C1 segment of cervical spinal cord (tissue), 14 donors: ENCODE measurements at regions not wholly inside any gene's neighbourhood (a gene's known extent, or its start where the extent isn't known, plus 50 kb on each side); places are given as distances from the start of the nearest gene placed in this dataset.
"Not testable (repeated sequence)": the region's sequence is repeated elsewhere in the genome, so short reads cannot be mapped to it uniquely, and the experiment has no call there.

ENCODE experiments used
- DNase-seq, 14 donors: peaks; one replicate each; lab custom pipeline; 2025; lab: John Stamatoyannopoulos, UW

DNA sequence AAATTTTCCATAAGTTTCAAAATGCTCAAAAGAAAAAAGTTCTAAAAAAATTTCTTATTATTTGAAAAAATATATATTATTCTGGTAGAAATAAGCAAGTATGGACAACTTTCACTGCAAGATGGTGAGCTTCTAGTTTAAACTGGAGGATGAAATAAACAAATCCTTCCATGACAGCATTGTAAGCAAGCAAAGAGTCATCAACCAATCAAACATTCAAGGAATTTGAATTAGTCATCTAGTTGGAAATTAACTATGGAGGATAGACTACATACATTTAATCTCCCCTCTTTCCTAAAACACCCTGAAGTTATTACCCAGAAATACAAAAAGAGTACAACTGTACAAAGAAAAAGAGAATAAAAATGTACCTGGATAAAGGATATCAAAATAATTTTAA lies 51.0 kb upstream of the IRX5 start:
- no peak for DNase-seq

DNA sequence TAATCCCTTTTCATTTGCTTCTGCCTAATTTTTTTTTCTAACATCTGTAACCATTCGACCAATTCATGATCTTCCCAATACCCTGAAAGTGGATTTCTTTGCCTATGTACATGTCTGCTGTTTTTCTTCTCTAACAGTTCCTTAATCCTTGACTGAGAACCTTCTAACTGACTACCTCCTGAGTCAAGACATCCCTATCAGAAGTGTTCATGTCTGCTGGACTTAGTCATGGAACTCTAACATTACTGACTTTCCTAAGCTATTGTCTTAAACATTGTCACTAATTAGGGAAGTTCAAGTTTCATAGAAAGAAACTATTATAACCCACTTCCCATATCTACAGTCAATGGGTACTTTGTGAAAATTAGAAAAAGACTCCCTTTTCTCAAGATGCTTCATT lies 52.4 kb upstream of the IRX5 start:
- no peak for DNase-seq

DNA sequence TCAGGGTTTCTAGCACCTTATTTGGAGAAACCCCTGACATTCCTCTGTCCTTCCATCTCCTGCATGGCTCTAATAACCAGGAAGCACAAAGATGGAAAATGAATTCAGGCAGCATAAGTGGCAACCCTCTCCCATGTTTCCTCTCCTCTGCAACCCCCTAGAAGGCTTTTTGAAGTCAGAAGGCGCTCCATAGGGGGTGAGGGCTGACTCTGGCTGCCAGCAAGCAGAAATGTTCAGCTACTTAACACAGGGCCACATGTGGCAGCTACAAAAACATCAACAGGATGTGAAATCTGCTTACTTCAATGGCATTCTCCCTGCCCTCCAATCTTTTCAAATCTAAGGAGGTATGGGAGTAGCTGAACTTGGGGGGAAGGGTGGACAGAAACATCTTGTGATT lies 55.2 kb upstream of the IRX5 start:
- no peak for DNase-seq

DNA sequence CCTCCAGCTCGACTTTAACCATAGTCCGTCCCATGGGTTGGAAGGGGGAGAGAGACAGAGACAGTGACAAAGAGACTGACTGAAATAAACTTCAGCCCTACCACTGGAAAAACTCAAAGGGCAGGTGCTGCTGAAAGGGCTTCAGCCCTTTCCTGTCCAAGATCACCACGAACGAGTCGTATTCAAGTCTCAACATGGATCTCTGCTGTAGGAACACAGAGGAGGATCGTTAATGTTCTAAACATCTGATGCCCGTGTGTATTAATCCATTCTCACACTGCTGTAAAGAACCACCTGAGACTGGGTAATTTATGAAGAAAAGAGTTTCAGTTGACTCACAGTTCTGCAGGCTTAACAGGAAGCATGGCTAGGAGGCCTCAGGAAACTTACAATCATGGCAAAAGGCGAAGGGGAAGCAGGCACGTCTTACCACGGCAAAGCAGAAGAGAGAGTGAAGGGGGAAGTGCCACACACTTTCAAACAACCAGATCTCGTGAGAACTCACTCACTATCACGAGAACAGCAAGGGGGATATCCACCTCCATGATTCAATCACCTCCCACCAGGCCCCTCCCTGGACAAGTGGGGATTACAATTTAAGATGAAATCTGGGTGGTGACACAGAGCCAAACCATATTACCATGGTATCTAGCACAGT lies 56.8 kb upstream of the IRX5 start:
- not testable (repeated sequence) for DNase-seq

DNA sequence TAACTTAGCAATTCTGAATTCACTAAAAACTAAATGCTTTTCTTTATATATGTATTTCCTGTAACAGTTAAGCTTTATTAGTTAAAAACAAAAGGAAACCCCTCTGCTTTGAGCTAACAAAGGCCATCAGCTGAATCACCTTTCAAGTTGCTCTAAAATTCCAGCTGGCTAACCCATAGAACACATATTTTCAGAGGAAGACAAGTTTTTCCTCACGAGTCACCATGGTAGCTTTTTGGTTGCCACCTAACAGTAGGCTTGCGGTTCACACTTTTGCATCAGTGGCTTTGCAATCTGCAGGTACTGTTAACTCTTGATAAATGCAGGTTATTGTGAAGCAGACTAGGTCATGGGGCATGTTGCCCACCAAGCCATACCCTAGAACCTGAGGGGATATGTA lies 57.6 kb upstream of the IRX5 start:
- DNase-seq: no peak

DNA sequence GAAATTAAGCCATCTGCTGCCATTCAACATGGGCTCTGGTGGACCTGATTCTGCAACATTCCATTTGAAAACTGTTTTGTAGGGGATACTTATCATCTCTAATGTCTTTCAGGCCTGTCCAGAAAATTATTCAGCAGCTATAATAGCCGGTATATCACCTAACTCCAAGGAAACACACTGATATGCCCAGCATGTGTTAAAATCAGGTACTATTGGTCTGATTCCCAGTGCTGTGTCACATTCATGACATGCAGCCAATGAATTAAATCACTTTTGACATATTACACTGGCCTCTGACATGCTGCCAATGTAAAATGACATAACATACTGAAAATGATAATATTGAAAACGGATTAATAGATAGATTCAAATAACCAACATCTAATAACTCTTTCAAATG lies 60.5 kb upstream of the IRX5 start:
- no peak for DNase-seq

DNA sequence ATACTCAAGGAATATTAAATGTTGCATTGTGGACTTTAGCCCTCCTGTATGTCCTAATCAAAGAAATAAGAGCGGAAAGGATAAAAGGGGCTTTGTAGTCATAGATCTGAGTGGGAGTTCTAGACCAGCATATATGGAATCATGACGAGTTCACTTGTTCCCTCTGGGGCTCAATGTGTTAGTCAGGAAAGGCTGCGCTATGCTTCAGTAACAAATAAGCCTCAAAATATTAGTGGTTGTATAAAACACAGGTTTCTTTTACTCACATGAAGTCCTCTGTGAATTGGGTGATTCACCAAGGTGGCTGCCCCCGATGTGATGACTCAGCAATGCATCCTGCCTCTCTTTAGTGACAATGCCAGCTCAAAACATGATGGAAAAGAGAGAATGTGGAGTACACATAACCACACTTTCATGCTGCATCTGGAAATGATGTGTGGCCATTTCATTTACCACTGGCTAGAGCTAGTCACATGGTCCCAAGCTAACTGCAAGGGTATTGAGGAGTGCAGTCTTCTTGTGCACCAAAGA lies 63.3 kb upstream of the IRX5 start:
- DNase-seq: no peak

DNA sequence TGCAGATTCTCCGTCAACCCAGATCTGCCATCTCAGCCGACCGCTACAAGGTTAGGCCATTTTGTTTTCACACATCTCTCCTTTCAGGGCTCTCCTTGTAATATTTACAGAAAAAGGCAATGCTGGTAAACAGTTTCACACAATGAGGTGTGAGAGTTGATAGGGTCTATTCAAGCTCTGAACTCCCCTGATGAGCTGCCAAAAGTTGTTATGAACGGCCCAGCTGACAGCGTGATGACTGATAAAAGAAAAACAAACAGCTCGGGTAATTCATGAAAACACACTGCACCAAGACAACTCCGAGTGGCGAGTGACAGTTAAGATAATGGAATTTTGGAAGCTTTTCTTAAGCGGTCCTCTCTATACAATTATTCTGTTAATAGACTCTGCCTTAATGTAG lies 68.1 kb upstream of the IRX5 start:
- no peak for DNase-seq

DNA sequence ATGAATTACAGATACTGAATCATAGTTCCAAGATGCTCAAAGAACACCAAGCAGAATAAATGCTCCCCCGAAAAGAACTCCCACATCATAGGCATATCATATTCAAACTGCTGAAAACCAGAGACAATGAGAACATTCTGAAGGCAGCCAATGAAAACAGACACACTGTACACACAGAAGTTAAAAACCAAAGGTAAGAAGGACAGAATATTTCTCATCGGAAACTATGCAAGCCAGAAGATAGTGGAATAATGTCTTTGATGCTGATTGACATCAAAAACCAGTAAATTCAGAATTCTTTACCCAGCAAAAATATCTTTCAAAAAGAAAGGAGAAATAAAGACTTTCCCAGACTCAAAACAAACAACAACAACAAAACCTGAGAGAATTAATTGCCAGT lies 73.8 kb upstream of the IRX5 start:
- DNase-seq: no peak

DNA sequence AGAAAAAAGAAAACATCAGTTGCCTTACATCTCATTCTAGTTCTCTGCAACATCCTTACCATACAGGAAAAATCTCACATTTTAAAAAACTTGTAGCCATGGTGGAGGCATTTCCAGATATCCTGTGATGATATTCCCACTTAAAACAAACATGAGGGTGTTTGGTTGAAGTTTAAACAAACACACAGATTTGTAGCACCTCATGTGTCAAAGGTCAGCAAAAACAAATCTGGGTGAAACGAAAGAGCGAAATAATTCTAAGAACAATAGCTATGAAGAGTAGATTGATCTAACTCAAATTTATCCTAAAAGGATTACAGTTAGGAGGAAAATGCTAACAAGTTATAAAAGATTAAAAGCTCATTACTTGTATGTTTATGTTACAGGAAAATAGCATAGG lies 83.1 kb upstream of the IRX5 start:
- no peak for DNase-seq

DNA sequence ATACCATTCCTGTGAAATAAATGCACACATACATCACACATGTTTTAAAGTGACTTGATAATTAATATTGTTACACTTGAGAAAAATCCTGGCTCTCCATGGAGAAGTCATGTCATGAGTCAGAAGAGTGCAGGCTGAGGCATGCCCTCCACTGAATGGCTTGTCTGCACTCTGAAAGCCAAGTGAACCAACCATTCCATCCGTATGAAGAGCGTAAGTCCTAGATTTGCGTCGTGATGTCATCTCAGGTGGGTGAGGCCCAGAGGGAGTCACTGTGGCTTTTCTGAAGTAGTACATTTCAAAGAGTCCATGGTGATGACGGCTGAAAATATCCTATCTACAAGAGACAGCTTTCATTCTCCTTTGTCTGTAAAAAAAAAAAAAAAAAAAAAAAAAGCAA lies 83.5 kb upstream of the IRX5 start:
- no peak for DNase-seq

DNA sequence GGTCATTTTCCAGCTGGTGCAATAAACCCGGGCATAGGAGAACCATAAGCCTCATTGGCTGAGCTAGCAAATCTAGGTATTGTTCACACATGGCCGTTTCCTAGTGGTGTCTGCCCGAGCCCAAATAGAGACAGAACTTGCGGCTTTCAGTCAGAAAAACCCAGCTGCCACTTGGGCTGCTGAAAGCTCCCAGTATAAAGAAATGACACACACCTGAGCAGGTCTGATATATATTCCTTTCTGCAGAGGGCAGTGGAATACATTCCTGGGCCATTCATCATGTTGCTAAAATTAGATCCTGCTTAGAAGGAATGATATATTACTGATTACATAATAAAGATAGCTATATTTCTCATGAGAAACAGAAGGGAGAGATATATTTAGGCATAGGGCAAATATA lies 83.9 kb upstream of the IRX5 start:
- no peak for DNase-seq

DNA sequence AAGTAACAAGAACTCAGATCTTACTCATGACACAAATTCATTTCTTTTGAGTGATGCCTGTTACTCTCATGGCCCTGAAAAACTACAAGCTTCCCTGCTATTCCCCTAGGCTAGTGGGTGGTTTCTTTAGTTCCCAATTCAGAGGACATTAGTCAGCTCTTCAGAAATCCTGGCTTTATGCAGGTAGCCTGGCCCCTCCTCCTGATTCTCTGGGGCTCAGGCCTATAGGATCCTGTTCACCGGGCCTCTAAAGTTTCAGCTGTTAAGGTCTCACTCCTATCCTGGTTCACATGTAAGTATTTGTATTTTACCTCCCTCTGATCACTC lies 87.3 kb upstream of the IRX5 start:
- no peak for DNase-seq

DNA sequence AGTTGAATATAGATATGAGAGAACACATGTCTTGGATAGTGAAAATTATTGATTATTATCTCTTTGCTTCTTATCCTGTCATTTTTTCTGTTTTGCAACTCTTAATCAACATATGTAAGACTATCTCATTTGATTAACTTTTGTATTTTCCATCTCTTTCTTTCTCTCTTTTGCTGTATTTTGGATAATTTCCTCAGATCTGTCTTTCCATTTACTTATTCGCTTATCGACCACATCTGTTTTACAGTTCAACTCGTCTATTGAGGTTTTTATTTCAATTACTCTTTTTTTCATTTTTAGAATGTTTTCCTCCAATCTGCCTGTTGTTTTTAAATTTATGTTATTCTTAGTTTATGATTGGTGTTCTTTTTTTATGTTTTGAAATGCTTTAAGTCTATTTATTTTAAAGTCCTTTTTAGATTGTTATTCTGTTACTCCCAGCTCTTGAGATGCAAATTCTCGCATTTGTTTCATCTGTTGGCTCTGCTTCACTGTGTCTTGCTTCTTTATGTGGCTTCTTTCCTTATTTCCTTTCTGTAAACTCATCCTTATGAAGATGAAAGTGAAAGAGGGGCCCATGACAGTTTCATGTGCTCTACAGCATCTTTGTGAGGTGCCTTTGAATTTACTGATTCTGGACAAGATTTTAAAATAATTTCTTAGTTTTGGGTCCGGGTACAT lies 87.8 kb upstream of the IRX5 start:
- DNase-seq: no peak

DNA sequence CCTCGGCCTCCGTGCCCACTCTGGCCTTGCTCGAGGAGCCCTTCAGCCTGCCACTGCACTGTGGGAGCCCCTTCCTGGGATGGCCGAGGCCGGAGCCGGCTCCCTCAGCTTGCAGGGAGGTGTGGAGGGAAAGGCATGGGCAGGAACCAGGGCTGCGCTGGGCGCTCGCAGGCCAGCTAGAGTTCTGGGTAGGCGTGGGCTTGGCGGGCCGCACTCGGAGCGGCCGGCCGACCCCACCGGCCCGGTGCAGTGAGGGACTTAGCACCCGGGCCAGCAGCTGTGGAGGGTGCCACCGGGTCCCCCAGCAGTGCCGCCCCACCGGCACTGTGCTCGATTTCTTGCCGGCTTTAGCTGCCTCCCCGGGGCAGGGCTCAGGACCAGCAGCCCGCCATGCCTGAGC lies 101.0 kb upstream of the IRX5 start:
- no peak for DNase-seq

DNA sequence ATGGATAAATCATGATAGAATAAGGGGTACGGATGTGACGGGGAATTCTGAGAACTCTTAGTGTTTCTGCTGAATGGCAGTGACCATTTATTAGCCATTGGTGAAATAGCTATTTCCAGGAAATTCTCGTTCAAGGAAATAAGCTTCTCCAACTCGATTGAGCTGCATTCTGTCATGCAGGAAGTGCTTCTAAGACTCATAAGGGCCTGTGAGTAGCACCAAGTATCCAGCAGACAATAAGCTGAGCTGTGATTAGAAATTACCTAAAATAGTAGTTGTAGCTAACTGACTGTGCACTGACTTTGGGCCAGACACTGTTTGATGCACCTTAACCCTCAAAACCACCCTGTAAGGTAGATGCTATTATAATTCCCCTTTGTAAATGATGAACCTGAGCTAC lies 107.8 kb upstream of the IRX5 start:
- DNase-seq: no peak

DNA sequence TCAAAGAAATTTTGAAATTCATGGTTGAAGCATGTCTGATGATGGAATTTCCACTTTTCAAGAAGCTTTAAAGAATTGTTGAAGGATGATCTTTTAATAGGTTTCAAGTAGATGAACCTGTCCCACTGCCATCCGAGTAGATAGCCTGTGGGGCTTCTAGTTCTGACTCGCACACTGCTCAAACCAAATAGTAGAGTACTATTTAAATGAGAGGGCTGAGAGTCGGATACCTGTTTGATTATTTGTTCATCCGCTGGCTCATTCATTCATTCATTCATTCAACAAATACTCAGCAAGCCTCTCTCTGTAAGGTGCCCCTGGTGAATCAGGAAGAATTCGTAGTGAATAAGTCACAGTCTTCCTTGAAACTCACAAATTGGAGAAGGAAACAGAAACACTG lies 108.2 kb upstream of the IRX5 start:
- no peak for DNase-seq

DNA sequence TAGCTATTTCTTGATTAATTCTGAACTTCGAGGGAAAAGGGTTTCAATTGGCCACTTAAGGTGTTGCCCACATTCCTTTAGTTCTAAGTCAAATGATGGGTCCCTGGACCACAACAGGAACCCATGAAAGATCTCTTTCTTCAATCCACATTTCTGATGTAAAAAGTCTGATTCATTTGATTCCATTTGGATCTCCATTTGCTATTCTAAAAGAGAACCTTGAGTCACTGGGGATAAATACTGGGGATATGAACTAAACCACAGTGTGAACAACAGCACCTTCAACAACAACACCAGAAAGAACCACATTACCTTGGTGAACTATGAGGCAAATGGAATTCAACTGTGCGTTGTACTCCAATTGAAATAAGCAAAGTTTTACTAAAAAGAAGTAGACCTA lies 108.9 kb upstream of the IRX5 start:
- no peak for DNase-seq

DNA sequence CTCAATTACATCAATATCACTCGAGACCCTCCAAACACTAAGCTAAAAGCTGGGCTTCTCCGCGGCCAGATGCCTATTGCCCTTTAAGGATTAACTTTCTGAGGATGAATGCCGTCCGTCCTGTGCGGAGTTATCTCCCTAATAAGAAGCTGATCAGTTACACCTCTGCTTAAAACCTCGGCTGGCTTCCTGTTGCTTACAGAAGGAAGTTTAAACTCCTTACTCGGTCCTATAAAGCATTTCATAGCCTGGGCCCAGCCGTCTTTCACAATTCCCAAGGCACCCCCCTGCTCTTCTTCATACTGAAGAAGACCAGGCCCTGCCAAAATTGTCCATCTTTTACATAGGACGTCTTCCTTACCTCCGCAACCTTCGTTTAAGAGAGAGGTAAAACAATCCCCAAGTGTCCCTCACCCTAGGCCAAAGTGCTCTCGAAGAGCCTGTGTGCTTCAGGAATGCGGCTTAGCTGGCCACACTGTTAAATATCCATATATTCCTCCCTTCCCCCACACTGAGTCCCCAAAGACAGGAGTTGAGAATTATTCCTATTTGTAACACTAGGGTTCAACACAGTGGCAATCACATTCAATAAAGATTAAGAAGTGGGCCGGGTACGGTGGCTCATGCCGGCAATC lies 112.6 kb upstream of the IRX5 start:
- DNase-seq: no peak

DNA sequence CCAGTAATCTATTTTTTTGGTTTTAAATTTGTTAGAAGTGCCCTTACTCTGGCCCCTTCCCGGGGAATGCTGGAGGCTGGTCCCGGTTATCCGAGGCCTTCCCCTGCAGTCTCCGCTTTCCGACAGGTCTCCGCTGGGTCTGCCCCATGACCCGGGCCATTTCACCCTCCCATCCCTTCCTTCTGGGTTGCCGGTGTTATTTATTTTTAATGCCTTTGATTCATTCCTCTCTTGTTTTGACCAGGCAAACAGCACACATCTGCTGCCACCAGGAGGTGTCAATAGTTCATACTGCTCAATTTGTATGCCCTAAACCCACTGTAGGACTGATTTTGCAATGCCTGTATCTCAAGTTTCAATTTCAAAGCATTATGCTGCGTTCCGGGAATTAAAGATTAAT lies 113.2 kb upstream of the IRX5 start:
- DNase-seq: no peak

DNA sequence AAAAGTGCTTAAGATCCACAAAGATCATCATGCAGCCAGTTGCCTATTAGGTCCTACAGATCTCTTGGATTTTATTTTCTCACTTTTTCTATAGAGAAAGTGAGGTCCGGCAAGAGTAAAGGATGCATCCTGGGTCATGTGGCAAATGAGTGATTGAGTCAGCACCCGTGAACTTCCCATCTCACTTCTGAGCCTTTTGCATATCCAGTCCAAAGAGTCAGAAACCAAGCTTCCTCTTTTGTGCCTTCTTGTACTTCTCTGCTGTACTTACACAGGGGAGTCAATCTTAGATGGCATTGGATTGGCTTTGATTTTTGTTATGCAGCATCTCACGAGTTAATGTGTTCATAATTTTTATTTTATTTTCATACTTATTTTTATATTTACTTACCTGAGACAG lies 114.2 kb upstream of the IRX5 start:
- no peak for DNase-seq

DNA sequence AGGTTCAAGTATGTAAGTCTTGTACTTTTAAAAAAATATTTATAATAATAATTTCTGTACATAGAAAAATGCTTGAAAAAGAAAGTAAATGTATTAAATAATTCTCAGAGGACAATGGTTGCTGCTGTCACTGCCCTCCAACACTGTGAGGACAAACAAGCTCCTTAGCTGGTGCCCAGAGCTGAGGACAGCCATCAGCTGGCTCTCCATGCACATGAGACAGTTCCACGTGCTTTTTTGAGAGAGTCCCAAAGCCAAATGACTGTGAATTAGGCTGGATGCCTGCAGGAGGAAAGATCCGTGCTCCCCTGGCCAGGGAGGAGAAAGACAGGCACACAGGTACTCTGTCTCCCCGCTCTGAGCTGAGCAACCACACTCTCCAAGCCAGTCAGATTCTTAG lies 115.5 kb upstream of the IRX5 start:
- DNase-seq: no peak

DNA sequence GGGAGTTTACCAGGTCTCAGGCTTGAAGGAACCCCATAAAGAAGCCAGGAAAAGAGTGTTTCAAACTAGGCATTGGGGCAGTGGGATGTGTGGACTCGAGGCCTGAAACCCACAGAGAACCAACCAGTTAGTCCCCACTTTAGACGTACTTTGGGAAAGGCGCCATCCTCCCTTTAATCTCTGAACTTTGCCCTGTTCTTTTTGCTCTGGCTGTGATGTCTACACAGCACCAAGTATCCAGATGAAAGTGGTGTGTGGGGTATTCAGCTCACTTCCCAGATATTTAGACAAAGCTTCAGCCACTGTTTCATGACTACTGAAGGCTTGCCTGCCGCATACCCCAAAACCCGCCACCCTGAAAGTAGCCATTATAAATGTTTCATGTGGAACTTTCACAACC lies 116.9 kb upstream of the IRX5 start:
- DNase-seq: no peak
